ENCODE measurements at regions not wholly inside any gene's neighbourhood (a gene's known extent, or its start where the extent isn't known, plus 50 kb on each side); places are given as distances from the start of the nearest gene placed in this dataset.

DNA sequence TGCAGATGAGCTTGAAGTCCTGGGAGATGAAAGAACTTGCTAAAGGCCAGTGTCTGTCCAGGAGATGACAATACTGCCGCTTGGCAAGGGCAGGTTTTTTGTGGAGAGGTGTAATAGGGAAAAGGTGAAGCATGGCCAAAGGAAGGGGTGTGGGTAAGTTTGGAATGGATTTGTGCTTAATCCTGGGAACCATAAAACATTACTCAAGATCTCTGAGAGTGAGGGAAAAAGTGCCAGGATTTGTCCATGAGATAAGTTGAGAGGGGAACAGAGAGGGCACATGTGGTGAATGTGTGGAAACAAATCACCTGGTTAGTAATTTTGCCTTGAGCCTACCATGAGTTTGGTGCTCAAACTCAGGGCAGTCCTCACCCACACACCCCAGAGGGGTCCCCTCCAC is 108.8 kb upstream of the CD180 start:
- TF ChIP-seq EZH2 (IDR thresholded peaks at IDR 0.05; ENCODE audit: borderline replicate concordance, insufficient read depth, low read depth, low read length, poor library complexity, severe bottlenecking) (no peak), CTCF (IDR thresholded peaks at IDR 0.05) (no peak)

Data from B cell (primary cell).